GM12878 (cell line): ENCODE measurements at regions not wholly inside any gene's neighbourhood (a gene's known extent, or its start where the extent isn't known, plus 50 kb on each side); places are given as distances from the start of the nearest gene placed in this dataset.
A peak's percentile ranks its signal among the peaks of the same experiment; 100 is the strongest.

Experiments used
- ATAC-seq: fragments of 200-7000 bp; cut with Tn5 transposase; 3 replicates; pipeline ENCODE4 v1.9.1; 2020; ENCODE audit warnings: mild to moderate bottlenecking, moderate library complexity
- BruUV-seq: library from RNA; stranded (reverse); fragments of 400-500 nt; replicated peaks from 2 replicates; lab custom pipeline; 2021; lab: Mats Ljungman, UMichigan
- CTCF ChIA-PET: fragments of 300-600 bp; sonication (Branson Sonifier 250); formaldehyde crosslinking; extraction: SDS; loops from one replicate; lab custom pipeline; 2021; ENCODE audit warnings: inconsistent platforms; lab: Yijun Ruan, JAX
- POLR2A ChIA-PET: fragments of 350-600 bp; formaldehyde crosslinking; extraction: SDS; loops from one replicate; lab custom pipeline; 2021; ENCODE audit warnings: inconsistent platforms; lab: Charles Lee
- RAD21 ChIA-PET: fragments of 300-600 bp; sonication (Branson Sonifier 250); formaldehyde crosslinking; loops from one replicate; lab custom pipeline; 2023; ENCODE audit warnings: antibody characterized with exemption; ENCODE audit not compliant: unreplicated experiment; lab: Charles Lee
- SMC1A ChIA-PET: fragments of 300-600 bp; sonication (Branson Sonifier 250); formaldehyde crosslinking; loops from one replicate; lab custom pipeline; 2023; ENCODE audit not compliant: unreplicated experiment, uncharacterized antibody; lab: Charles Lee
- DNase-seq: peaks from one replicate; pipeline ENCODE4 v3.0.0-alpha.2; 2011; ENCODE audit warnings: low read depth, low spot score
- FAIRE-seq: peaks from 3 replicates; lab custom pipeline; 2011; peaks lifted over from hg19 to GRCh38; lab: Jason Lieb, UNC
- H2AFZ ChIP-seq: 2 replicates; pipeline ENCODE4 v1.6.0; 2011; ENCODE audit warnings: low read depth, low read length, control low read depth; ENCODE audit not compliant: control insufficient read depth
- H3K27ac ChIP-seq: 2 replicates; pipeline ENCODE4 v1.5.1; 2011; ENCODE audit warnings: control low read depth; ENCODE audit not compliant: control insufficient read depth, insufficient read depth
- H3K27me3 ChIP-seq, 2 experiments: replicated peaks in 1 of 2; 2 replicates each; pipeline versions ENCODE4 v1.6.0 to v1.6.1; 2011; ENCODE audit warnings: low read length in 1 of 2; ENCODE audit not compliant: control insufficient read depth in 2 of 2, insufficient read depth in 2 of 2
- H3K36me3 ChIP-seq, 2 experiments: 2 replicates each; pipeline ENCODE4 v1.5.1; 2011; ENCODE audit warnings: low read length in 1 of 2; ENCODE audit not compliant: control insufficient read depth in 2 of 2, insufficient read depth in 2 of 2
- H3K4me1 ChIP-seq: 2 replicates; pipeline ENCODE4 v1.6.1; 2011; ENCODE audit warnings: mild to moderate bottlenecking, low read length, moderate library complexity, mixed read lengths; ENCODE audit not compliant: control insufficient read depth, insufficient read depth
- H3K4me2 ChIP-seq: 2 replicates; pipeline ENCODE4 v1.6.0; 2011; ENCODE audit warnings: control low read depth; ENCODE audit not compliant: control insufficient read depth, insufficient read depth
- H3K4me3 ChIP-seq: fragments of 200-600 bp; sonication (generic); 2 replicates; pipeline ENCODE4 v1.5.1; 2016
- H3K79me2 ChIP-seq: 2 replicates; pipeline ENCODE4 v1.6.0; 2011; ENCODE audit warnings: low read length; ENCODE audit not compliant: control insufficient read depth, insufficient read depth
- H3K9ac ChIP-seq: 2 replicates; pipeline ENCODE4 v1.8.0; 2011; ENCODE audit warnings: low read length, control low read depth, mixed read lengths; ENCODE audit not compliant: control insufficient read depth, insufficient read depth
- H3K9me3 ChIP-seq: replicated peaks from 3 replicates; pipeline ENCODE4 v1.5.1; 2011; ENCODE audit warnings: mild to moderate bottlenecking, low read length; ENCODE audit not compliant: control insufficient read depth, insufficient read depth
- H4K20me1 ChIP-seq: 2 replicates; pipeline ENCODE4 v1.6.0; 2011; ENCODE audit not compliant: control insufficient read depth, insufficient read depth
- CBX5 ChIP-seq: sonication (generic); IDR thresholded peaks from 2 replicates; pipeline ENCODE4 v1.6.1; 2016; ENCODE audit warnings: low read depth, moderate library complexity, mild to moderate bottlenecking, inconsistent platforms
- GABPA ChIP-seq: IDR thresholded peaks from 2 replicates; pipeline ENCODE4 v1.6.1; 2014; ENCODE audit warnings: antibody characterized with exemption, low read depth, mild to moderate bottlenecking, inconsistent platforms
- JUND ChIP-seq: IDR thresholded peaks from 2 replicates; pipeline ENCODE4 v1.6.1; 2012; ENCODE audit warnings: low read depth, mild to moderate bottlenecking, low read length, improper control_type of control experiment, moderate library complexity
- NR2C1 ChIP-seq: fragments of 450-650 bp; IDR thresholded peaks from 2 replicates; pipeline ENCODE4 v1.6.1; 2017; ENCODE audit warnings: antibody characterized with exemption, mild to moderate bottlenecking, moderate library complexity
- PML ChIP-seq: IDR thresholded peaks from 2 replicates; pipeline ENCODE4 v1.6.1; 2012; ENCODE audit warnings: low read length, inconsistent platforms
- RUNX3 ChIP-seq: IDR thresholded peaks from 2 replicates; pipeline ENCODE4 v1.6.1; 2012; ENCODE audit warnings: low read length, inconsistent platforms
- SIX5 ChIP-seq: IDR thresholded peaks from 2 replicates; pipeline ENCODE4 v1.6.1; 2011; ENCODE audit warnings: mild to moderate bottlenecking, low read depth, low read length, moderate library complexity; ENCODE audit not compliant: severe bottlenecking
- SMARCA5 ChIP-seq: fragments of 450-650 bp; IDR thresholded peaks from 2 replicates; pipeline ENCODE4 v1.6.1; 2017; ENCODE audit warnings: mild to moderate bottlenecking
- TAF1 ChIP-seq: IDR thresholded peaks from 2 replicates; pipeline ENCODE4 v1.6.1; 2011; ENCODE audit warnings: mild to moderate bottlenecking, low read depth, low read length, borderline replicate concordance
- YBX1 ChIP-seq: fragments of 450-650 bp; IDR thresholded peaks from 2 replicates; pipeline ENCODE4 v1.6.1; 2016; ENCODE audit warnings: antibody characterized with exemption
- ZSCAN29 ChIP-seq: fragments of 450-650 bp; IDR thresholded peaks from 2 replicates; pipeline ENCODE4 v1.6.1; 2017; ENCODE audit warnings: mild to moderate bottlenecking, moderate library complexity
- WGBS: methylation state at CpG from one replicate; pipeline ENCODE4 v1.1.6; 2016; ENCODE audit warnings: low lambda C conversion rate; ENCODE audit not compliant: insufficient replicate concordance, insufficient coverage; ENCODE audit errors: missing lambda C conversion rate; 5-methylcytosine and 5-hydroxymethylcytosine counted together
- in situ Hi-C: fragments of 300-500 bp; cut with MboI; formaldehyde crosslinking; loops from 9 replicates; pipeline ENCODE4 v1.14.3; 2018; ENCODE audit warnings: mixed read lengths
- intact Hi-C: fragments of 100-400 bp; cut with micrococcal nuclease; formaldehyde crosslinking; loops from one replicate; pipeline ENCODE4 v1.14.2; 2022; ENCODE audit not compliant: unreplicated experiment
- TF ChIP-seq, protein P1 (sequence below): fragments of 450-650 bp; IDR thresholded peaks from 2 replicates; pipeline ENCODE4 v1.6.1; 2016; ENCODE audit warnings: mild to moderate bottlenecking, moderate library complexity, borderline replicate concordance
- TF ChIP-seq, protein P2 (sequence below): fragments of 450-650 bp; formaldehyde crosslinking; IDR thresholded peaks from 2 replicates; pipeline ENCODE4 v1.5.0; 2022; ENCODE audit warnings: mild to moderate bottlenecking, missing genetic modification characterization
- TF ChIP-seq, protein P3 (sequence below): IDR thresholded peaks from 2 replicates; pipeline ENCODE4 v1.6.1; 2011; ENCODE audit warnings: borderline replicate concordance, low read depth, mild to moderate bottlenecking, moderate library complexity, mixed read lengths, low read length; ENCODE audit not compliant: insufficient read depth; ENCODE audit errors: extremely low read length

DNA sequence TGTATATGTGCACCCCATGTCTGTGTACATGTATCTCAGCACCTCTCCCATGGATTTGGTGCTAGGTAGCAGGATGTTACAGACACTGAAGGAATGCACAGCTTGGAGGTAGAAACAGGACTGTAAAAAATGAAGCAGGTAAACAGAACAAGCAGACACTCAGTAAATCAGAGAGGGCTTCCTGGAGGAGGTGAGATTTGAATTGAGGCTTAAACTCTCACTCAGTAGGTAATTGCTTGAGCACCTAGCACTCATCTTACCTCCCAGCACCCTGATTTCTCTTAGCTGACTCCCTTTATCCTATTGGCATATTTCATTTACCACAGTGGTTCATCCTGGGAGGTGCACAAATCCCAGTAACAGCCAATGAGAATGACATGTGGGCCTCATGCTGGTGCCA, 537.9 kb upstream of the RAB6C start (continued):
- TF ChIP-seq JUND (no peak), YBX1 (no peak), SMARCA5 (no peak)

DNA sequence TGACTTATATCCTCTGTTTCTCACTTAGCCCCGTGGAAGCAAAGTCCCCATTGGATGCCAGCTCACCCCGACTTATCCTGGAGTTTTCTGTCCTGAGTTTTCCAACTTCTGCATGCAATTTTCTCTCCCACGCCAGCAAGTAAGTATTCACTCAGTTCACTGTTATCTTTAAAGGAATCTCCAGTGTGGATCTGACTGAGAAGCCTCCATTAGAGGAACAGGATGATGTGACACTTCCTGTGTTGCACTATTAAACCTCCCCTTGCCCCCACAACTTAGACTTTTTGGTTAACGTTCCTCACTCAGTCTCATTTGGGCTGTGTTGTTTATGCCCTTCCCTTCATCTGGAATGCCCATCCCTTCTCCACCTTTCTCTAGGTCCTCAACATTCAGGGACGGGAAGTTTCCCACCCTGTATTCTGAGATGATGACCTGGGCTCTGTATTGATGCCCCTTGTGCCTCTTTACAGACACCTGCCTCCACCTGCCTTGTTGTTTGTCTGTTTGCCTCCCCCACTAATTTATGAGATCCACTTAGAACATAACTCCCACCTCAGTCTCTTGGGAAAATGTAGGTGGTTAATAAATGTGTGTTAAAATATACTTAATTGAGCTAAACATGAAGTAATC, 536.1 kb upstream of the RAB6C start:
- WGBS, result 9% methylated on average over 5 of the region's 5 CpGs
- no peak for FAIRE-seq
- TF ChIP-seq CBX5, result peak; percentile 73; the same call in 1 of the 2 replicates
- TF ChIP-seq RUNX3, result peak; percentile 18; the same call in 1 of the 2 replicates
- no peak for TF ChIP-seq SIX5
- TF ChIP-seq GABPA, result peak; percentile 87
- peak; percentile 62; the same call in 1 of the 2 replicates for TF ChIP-seq NR2C1
- TF ChIP-seq, protein P1, sequence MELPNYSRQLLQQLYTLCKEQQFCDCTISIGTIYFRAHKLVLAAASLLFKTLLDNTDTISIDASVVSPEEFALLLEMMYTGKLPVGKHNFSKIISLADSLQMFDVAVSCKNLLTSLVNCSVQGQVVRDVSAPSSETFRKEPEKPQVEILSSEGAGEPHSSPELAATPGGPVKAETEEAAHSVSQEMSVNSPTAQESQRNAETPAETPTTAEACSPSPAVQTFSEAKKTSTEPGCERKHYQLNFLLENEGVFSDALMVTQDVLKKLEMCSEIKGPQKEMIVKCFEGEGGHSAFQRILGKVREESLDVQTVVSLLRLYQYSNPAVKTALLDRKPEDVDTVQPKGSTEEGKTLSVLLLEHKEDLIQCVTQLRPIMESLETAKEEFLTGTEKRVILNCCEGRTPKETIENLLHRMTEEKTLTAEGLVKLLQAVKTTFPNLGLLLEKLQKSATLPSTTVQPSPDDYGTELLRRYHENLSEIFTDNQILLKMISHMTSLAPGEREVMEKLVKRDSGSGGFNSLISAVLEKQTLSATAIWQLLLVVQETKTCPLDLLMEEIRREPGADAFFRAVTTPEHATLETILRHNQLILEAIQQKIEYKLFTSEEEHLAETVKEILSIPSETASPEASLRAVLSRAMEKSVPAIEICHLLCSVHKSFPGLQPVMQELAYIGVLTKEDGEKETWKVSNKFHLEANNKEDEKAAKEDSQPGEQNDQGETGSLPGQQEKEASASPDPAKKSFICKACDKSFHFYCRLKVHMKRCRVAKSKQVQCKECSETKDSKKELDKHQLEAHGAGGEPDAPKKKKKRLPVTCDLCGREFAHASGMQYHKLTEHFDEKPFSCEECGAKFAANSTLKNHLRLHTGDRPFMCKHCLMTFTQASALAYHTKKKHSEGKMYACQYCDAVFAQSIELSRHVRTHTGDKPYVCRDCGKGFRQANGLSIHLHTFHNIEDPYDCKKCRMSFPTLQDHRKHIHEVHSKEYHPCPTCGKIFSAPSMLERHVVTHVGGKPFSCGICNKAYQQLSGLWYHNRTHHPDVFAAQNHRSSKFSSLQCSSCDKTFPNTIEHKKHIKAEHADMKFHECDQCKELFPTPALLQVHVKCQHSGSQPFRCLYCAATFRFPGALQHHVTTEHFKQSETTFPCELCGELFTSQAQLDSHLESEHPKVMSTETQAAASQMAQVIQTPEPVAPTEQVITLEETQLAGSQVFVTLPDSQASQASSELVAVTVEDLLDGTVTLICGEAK, result peak; percentile 88
- TF ChIP-seq PML, result no peak
- TF ChIP-seq, protein P2, sequence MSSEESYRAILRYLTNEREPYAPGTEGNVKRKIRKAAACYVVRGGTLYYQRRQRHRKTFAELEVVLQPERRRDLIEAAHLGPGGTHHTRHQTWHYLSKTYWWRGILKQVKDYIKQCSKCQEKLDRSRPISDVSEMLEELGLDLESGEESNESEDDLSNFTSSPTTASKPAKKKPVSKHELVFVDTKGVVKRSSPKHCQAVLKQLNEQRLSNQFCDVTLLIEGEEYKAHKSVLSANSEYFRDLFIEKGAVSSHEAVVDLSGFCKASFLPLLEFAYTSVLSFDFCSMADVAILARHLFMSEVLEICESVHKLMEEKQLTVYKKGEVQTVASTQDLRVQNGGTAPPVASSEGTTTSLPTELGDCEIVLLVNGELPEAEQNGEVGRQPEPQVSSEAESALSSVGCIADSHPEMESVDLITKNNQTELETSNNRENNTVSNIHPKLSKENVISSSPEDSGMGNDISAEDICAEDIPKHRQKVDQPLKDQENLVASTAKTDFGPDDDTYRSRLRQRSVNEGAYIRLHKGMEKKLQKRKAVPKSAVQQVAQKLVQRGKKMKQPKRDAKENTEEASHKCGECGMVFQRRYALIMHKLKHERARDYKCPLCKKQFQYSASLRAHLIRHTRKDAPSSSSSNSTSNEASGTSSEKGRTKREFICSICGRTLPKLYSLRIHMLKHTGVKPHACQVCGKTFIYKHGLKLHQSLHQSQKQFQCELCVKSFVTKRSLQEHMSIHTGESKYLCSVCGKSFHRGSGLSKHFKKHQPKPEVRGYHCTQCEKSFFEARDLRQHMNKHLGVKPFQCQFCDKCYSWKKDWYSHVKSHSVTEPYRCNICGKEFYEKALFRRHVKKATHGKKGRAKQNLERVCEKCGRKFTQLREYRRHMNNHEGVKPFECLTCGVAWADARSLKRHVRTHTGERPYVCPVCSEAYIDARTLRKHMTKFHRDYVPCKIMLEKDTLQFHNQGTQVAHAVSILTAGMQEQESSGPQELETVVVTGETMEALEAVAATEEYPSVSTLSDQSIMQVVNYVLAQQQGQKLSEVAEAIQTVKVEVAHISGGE, result peak; percentile 89
- TF ChIP-seq ZSCAN29, result no peak
- TF ChIP-seq TAF1, result peak; percentile 32; the same call in 1 of the 2 replicates
- TF ChIP-seq, protein P3, sequence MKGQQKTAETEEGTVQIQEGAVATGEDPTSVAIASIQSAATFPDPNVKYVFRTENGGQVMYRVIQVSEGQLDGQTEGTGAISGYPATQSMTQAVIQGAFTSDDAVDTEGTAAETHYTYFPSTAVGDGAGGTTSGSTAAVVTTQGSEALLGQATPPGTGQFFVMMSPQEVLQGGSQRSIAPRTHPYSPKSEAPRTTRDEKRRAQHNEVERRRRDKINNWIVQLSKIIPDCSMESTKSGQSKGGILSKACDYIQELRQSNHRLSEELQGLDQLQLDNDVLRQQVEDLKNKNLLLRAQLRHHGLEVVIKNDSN, result no peak

More for the DNA sequence above, 536.1 kb upstream of the RAB6C start:
- SMC1A ChIA-PET, result no interaction called here
- peak overlapping the region; percentile 75 for H2AFZ ChIP-seq
- BruUV-seq, result no TSS peak
- 0 out of 2 replicates have a peak overlapping the region, but pooled peaks have one; percentile 10 for H3K4me3 ChIP-seq
- no peak overlapping the region for H3K27ac ChIP-seq
- H3K4me1 ChIP-seq, result no peaks in the 10 kb centered on the region
- POLR2A ChIA-PET, result no interaction called here
- no peaks in the 10 kb centered on the region for H4K20me1 ChIP-seq
- ATAC-seq (no peak), DNase-seq (no peak)
- in situ Hi-C loops, result no loop called here
- H3K4me2 ChIP-seq, result no peak overlapping the region
- no peaks in the 10 kb centered on the region for H3K27me3 ChIP-seq
- intact Hi-C loops, result no loop called here
- no peaks in the 10 kb centered on the region for H3K36me3 ChIP-seq
- no peaks in the 10 kb centered on the region for H3K79me2 ChIP-seq
- RAD21 ChIA-PET, result no interaction called here
- no peak overlapping the region for H3K9ac ChIP-seq
- no peaks in the 10 kb centered on the region for H3K9me3 ChIP-seq
- CTCF ChIA-PET, result interaction anchor here (1.2 kb wide), 1 partner anchor 137 kb away, joined by 4 read pairs; no protein-coding TSS in a partner anchor
